NCI-H446 (cell line): ENCODE measurements at regions not wholly inside any gene's neighbourhood (a gene's known extent, or its start where the extent isn't known, plus 50 kb on each side); places are given as distances from the start of the nearest gene placed in this dataset.

Source experiments
- DNase-seq, 2 experiments: peaks; one replicate each; lab custom pipeline; 2025; lab: John Stamatoyannopoulos, UW

DNA sequence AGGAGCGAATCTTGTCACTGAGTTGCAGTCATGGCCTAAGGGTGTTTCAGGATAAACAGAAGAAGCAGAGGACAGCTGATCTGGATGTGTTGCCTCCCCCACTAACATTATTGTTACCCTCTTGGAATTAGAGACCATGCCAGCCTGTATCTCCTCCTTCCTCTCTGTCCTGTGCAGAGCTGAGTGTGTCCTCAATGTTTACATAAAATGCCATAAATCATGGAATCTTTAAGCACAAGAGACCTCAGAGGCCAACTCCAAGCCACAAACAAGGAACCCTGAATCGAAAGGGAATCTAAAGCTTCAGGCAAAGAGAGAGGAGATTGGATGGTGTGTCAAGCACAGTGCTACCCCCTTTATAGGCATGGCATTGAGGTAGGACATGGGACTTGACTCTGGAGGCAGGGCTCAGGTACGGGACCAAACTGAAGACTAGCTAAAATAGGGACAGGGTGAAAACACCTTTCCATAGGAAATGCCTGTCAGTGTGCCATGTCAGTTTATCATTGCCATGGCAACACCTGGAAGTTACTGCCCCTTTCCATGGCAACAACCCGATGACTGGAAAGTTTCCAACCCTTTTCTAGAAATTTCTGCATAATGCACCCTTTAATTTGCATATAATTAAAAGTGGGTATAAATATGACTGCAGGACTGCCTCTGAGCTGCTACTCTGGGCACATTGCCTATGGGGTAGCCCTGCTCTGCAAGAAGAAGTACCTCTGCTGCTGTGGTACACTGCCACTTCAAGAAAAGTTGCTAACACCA is 489.7 kb downstream of the MIAT start:
- peak in 1 of 2 experiments; percentile 14 for DNase-seq

DNA sequence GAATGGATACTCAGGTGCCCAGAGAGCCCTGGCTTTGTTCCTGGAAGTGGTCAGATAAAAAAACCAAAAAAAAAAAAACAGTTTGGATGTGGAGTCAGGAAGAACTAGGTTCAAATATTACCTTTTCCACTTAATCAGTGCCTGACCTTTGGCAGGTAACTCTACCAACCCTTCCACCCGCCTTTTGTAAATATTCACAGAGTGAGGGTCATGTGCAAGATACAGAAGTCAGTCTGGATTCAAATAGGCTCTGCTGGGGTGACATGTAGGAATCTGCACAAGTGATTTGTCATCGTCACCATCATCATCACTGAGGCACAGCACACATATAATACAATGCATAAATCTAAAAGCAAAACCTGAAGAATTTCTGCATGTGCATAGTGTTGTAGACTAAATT is 490.7 kb downstream of the MIAT start:
- DNase-seq = no peak

DNA sequence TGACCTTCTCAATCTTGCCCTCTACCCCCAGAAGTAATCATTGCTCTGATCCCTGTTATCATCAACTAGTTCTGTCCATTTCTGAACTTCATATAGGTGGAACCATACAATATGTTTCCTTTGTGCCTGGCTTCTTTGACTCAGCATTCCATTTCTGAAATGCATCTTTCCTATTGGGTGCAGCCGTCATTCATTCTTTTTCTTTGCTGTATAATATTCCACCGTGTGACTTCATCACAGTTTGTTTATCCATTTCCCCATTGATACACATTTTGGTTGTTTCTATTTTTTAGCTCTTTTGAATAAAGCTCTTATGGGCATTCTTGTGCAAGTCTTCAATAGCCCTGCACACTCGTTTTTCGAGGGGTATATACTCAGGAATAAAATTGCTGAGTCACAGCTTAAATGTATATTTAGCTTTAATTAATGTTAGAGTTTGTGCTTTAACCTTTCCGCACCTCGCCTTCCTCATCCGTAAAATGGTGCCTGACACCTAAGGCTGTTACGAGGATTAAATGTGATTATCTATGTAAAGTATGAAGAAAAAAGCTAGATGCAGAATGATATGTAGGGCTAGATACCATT is 491.6 kb downstream of the MIAT start:
- DNase-seq = no peak

DNA sequence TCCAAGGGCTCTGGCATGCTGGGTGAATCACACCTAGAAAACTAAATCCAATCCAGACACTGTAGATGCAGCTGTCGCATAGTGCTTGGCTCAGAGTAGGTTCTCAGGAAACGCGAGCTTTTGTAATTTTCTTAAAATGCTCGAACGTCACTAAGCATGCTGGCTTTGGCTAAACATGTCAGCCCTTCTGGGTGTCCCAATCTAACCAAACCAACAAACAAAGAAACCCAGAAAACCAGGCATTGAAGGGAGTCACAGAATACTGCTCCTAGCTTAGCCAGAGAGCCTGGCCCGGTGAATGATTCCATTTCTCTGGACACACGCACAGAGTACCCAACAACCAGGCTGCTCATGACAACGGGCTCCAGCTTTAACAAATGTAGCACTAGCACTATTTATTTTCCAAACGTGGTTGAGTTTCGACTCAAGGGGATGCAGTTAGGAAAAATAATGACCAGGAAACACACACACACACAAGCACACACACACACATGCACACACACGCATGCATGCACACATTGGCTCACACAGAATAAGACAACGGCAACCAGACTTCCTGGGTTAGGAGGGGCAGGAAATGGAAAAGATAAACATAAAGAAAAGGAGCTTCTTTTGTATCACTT is 492.6 kb downstream of the MIAT start:
- peak in 1 of 2 experiments; percentile 25 for DNase-seq

DNA sequence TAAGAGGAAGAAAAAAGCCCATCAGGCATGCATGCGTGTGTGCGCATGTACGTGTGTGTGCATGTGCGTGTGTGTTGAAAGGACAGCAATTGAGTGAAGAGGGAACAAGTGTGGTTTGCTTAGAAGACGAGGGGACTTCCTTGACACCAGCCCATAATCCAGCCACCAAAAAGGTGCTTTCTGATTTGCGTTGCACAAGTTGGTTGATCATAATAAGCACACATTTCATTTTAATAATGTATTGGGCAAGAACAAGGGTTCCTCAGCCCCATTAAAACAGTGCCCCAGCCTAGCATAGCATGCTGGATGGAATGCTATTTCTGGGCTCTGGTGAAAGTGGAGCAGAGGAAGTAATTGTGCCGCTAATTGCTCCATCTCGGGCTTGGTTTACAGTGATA is 493.2 kb downstream of the MIAT start:
- DNase-seq = no peak

DNA sequence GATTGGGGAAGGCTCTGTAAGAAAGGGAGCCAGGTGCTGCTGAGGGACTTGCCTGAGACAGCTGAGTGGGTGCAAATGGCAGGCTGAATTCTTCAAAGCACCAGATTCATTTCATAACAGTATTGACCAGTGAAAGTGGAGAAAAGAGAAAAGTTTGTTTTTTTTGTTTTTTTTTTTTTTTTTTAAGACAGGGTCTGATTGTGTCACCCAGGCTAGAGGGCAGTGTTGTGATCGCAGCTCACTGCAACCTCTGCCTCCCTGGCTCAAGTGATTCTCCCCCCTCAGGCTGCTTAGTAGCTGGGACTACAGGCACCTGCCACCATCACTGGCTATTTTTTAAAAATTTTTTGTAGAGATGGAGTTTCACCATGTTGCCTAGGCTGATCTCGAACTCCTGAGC is 494.0 kb downstream of the MIAT start:
- no peak for DNase-seq

DNA sequence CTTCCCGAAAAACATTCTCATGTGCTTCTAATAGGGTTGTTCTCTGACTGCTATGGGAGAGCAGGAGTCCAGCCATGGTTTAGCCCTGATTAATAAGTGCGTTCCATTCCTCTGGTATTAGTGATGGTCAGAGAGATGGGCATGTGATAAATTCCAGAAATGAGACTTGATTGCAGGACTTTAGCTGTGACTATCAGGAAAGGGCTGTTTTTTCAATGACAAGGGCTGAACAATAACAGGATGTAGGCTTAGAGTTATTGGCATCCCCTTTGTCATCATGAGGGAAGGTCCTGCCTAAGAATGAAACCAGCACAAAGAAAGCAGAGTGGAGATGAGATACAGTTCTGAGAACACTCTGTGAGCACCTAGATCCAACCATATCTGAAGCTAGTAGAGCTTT is 494.6 kb downstream of the MIAT start:
- DNase-seq = no peak

DNA sequence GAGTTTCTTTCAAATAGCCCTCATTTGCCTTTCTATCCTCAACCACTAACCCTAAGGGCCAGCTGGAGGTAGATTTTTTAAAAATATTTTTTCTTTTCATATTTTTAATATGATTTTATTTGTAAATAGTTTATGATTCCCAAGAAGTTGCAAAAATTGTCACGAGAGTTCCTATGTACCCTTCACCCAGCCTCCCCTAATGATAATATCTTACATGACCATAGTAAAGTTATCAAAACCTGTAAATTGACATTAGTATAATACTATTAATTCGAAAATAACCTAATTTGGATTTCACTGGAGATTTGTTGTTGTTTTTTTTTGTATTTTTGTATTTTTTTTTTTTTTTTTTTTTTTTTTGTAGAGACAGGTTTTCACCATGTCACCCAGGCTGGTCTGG is 495.5 kb downstream of the MIAT start:
- no peak for DNase-seq

DNA sequence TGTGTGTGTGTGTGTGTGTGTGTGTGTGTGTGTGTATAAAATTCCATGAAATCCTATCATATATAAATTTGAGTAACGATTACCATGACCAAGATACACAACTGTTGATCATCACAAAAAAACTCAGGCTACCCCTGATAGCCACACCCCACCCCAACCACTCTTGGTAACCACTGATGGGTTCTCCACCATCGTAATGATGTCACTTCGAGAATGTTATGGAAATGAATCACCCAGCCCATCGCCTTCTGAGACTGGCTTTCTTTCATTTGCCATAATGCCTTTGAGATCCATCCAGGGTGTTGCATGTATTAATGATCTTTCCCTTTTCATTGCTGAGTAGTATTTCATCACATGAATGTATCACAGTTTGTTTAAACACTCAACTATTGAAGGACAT is 496.0 kb downstream of the MIAT start:
- no peak for DNase-seq

DNA sequence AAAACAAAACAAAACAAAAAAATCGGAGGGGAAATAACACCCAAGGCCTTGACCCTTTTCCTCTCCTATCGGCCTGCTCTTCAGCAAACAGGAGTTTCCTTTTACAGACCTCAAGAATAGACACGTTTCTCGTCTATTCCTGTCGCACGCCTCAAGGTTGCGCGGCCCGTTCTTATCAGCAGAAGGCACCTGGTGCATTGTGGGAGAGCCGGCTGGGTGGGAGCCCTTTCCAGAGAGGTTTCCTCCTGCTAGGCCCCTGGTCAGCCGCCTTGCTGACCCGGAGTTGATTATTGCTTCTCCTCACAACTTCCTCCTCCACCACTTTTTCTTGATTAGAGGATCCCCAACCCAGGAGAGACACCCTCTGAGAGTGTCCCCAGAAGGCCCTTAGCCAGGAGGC is 497.3 kb downstream of the MIAT start:
- no peak for DNase-seq

DNA sequence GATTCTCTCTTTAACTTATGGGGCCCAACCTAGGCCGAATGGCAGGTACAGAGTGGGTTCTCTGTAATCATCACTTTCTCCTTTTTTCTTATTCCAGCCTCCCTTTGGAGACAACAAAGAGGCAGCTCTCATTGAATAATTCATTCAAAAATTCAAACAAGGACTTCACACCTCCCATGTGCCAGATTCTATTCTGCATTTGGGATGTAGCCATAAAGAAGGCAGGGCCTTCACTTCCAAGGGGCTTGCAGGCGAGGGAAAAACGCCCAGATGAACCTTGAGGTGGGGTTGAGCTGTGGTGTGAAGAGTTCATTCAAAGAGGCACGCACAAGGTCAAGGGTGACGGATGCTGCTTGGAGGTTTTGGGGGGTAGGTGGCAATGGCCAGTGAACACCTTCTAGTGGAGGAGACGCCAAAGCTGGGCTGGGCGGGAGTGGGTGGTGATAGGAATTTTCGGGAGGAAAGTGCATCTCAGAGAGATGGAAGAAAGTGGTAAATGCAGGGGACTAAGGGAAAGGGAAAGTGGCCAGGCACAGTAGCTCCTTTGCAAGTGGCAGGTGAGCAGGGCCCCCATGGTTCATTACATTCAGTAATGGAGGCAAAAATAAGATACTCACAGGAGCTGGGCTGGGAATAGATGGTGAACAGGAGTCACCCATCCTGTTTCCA is 499.6 kb downstream of the MIAT start:
- DNase-seq = no peak

DNA sequence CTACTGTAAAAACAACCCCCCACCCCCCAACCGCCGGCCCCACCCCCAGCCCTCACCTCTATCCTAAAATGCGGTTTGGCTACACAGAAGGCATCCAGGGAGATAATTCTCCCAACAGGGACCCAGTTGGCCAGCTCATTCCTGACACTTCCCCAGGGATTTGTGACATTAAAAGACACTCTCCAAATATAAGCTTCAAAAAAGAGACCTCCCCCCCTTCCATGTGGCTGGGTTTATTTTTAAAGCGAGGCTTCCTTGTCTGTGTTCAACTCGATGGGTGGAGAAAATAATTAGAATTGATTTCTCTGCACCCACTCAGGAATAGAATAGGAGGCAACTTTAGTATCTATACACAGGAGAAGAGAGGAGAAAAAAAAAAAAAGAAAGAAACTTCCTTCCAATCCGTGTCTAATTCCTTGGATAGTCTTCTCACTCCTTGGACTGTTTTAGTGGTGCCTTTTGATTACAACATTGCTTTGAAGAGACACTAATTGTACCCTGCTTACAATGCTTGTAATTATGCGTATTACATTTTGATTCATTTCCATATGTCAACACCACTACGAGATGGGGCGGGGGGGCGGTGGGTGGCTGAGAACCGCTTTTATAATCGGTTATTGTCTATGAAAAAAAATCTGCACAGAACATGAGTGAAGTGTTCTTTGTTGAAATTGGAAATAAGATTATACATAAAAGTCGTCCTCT is 500.4 kb downstream of the MIAT start:
- no peak for DNase-seq

DNA sequence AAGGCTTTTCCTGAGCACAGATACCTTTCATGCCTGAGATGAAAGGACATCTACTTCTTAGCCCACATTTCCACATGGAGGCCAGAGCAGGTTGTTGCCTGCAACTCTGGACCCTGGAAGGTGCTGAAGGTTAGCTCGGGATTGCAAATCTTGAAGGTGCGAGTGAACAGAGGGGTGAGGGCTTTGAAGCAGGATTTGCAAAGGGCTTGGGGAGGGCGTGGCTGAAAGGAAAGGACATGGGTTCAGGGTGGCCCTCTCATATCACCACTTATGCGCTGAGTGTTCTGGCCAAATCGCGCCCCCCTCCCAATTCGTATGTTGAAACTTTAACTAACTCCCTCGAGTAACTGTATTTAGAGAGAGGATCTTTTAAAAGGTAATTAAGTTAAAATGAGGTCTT is 501.6 kb downstream of the MIAT start:
- DNase-seq = no peak

DNA sequence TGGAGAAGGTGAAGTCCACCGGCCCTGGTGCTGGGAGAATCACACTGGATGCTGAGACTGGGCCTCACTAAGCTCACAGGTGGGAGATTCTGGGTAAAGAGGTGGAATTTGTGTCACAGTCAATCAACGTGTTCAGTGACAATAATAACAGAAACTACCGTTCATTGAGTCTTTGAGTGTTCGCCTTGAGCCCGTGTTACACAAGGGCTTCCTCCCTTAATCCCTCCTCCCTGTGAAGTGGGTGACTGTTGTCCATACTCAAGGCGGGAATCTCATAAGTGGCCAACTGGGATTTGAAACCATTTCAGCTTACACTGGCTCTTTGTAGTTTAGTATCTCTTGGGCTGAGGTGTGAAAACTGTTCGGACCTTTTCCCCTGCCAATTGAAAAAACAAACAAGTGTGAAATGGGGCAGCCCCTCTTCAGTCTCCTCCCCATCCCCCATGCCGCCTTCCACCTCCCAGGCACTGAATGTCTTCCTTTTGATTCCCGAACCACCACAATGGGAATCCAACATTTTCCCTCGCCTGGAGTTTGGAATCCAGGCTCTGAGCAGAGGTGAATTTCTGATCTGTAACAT is 502.4 kb downstream of the MIAT start:
- no peak for DNase-seq

DNA sequence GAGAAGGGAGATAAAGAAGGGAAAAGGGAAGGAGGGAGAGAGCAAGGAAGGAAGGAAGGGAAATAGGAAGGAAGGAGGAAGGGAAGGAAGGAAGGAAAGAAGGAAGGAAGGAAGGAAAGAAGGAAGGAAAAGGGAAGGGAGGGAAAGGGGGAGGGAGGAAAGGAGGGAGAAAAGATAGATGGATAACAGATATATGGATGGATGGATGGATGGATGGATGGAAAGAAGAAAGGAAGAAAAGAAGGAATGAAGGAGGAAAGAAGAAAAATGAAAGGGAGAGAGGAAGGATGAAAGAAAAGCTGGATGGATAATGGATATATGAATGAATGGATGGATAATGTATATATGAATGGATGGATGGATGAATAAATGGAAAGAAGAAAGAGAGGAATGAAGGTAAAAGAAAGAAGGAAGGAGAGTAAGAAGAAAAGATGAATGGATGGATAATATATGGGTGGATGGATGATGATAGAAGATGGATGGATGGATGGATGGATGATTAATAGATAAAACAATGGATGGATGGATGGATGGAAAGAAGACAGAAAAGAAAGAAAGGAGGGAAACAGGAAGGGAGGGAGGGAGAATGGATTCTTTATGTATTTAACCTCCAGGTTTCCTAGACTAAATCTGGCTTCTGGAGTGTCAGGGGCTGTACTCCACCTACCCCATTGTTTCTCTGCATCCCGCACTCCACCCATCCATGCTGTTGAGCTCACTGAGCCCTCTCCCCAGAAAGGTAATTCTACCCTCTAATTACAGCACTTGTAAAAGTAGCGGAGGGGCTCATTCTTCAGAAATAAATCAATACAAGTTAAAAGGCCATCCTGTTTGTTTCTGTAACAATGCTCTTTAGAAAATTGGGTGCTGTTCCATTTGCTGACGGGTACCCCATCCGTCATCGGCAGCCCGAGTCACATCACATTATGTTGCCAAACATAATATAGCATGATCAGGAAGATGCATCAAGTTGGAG is 506.1 kb downstream of the MIAT start:
- no peak for DNase-seq

DNA sequence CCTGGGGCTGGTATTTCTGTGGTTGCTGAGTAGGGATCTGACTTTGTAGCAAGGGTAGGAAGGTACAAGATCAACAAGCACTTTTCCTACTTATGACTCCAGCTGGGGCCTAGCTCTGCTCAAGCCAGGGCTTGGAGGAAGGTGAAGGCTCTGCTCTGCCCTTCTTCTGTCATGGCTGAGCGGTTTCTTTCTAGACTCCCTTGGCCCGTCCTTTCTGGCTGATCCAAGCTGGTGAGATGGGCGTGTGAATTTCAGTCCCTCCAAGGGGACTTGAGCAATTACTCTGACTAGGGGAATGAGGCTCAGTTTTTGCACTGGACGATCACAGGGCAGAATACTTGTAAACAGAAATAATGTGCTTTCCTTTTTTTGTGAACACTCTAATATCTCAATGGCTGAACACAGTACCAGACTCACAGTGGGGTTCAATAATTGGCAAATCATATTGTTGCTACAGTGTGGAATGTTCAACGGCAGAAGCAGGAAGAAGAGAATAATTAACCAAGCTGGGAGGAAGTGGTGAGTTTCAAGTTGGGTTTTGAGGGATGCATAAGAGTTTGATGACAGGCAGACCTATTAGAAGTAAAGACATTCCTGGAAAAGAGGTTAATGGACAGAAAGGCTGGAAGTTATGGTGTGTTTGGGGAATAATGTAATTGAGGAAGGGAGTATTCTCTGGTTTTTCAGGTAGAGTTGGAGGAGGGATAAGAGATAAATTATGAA is 507.6 kb downstream of the MIAT start:
- no peak for DNase-seq

DNA sequence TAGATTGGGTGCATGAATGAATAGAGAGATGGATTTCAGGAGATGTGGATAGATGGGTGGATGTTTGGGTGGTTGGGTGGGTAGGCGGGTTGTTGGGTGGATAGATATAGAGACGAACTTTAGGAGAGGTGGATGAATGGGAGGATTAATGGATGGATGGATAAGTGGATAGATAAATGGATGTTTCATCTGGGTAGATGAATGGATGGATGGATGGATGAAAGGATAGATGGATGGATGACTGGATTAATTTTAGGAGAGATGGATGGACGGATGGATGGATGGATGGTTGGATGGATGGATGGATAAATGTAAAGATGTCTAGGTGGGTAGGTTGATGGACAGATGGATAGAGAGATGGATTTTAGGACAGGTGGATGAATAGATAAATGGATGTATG is 511.3 kb downstream of the MIAT start:
- no peak for DNase-seq

DNA sequence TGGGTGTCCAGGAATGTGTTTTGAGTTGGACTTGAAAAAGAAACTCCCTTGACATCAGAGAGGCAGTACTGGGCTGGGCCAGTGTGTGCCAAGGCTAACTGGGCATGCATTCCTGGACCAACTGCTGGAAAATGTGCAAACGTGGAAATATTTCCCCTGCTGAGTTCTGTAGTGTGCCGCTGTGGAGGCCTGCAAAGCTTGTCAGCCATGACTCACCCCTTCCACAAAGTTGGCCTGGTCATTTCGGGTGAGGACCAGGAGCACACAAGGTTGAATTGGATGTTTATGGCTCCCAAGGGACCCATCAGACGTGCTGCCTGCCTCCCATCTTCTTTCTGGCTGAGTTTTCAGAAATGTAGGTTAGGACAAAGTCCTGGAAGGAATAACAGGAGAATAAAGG is 513.1 kb downstream of the MIAT start:
- peak in 1 of 2 experiments; percentile 30 for DNase-seq

DNA sequence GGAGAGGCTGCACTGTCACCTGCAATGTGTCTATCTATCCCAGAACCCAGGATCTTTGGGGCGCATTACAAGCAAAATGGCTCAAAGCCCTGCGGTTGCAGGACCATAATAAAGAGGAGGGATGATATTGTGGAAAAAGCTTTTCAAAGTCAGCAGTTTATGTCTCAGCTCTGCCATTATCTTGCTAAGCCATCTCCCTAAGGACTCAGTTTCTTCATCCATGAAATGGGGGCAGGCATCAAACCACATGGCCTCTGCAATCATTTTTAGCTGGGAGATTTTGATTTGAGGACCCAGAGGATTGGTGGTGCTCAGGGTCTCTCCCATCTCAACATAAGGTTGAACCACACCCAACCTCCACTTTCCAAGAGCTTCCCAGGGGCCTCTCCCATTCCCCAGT is 513.8 kb downstream of the MIAT start:
- no peak for DNase-seq

DNA sequence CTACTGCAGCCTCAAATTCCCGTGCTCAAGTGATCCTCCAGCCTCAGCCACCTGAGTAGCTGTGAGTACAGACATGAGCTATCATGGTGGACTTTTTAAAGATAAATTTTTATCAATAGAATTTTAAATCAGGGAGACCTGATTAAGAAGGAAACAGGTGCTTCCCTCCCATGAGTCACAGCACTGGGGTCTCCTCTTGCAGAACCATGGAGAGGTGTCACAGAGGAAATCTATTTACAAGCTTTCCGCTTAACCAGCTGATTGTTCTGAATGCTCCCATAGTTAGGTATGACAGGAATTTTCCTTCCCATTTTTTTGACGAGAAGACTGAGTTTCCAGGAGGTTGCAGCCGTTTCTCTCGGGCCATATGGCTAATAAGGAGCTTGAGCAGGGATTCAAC is 516.1 kb downstream of the MIAT start:
- no peak for DNase-seq
